ENCODE measurements at regions not wholly inside any gene's neighbourhood (a gene's known extent, or its start where the extent isn't known, plus 50 kb on each side); places are given as distances from the start of the nearest gene placed in this dataset.

- dilution Hi-C loops (cut with MboI; ENCODE audit: extremely low pct_ligation_motif_present, low sequenced_read_pairs) (no loop called here), intact Hi-C loops (cut with micrococcal nuclease) (no loop called here)
- no peak overlapping the region for H3K4me2 ChIP-seq (ENCODE audit: insufficient read depth, low read length)
- no peaks in the 10 kb centered on the region for H3K36me3 ChIP-seq (ENCODE audit: control insufficient read depth in 2 of 2, extremely low read depth in 1 of 2, insufficient read depth in 2 of 2, low read length in 2 of 2)
- no peak overlapping the region for H3K4me3 ChIP-seq (replicated peaks in 1 of 3; ENCODE audit: insufficient read depth in 1 of 3, low read depth in 1 of 3, low read length in 3 of 3)
- no peak overlapping the region for H3K9ac ChIP-seq (replicated peaks; ENCODE audit: extremely low read depth, insufficient read depth, low read length)
- no peak for FAIRE-seq
- ChIA-PET CTCF (no interaction called here), POLR2A (no interaction called here)
- H2AFZ ChIP-seq (ENCODE audit: low read depth, low read length), result no peak overlapping the region
- H3K9me1 ChIP-seq (replicated peaks; ENCODE audit: control insufficient read depth, extremely low read depth, insufficient read depth, low read length), result no peaks in the 10 kb centered on the region
- H3K27ac ChIP-seq (ENCODE audit: insufficient read depth, low read depth, low read length), result no peak overlapping the region
- DNase-seq (ENCODE audit: low read depth, low spot score), result no peak
- no peaks in the 10 kb centered on the region for H3K79me2 ChIP-seq (ENCODE audit: control insufficient read depth, insufficient read depth, low read length)
- no TSS peak for BruUV-seq (replicated peaks)
- TF ChIP-seq POLR2A (IDR thresholded peaks at IDR 0.05; ENCODE audit: low read depth, low read length), result no peak
- no peak for TF ChIP-seq FOS (IDR thresholded peaks at IDR 0.05; ENCODE audit: borderline replicate concordance, insufficient read depth, low read length)
- no peak for TF ChIP-seq MYC (IDR thresholded peaks at IDR 0.05; ENCODE audit: low read depth, low read length)
- TF ChIP-seq CTCF (IDR thresholded peaks at IDR 0.05; ENCODE audit: extremely low read depth in 1 of 2, insufficient read depth in 1 of 2, low read depth in 1 of 2, low read length in 2 of 2), result no peak
- TF ChIP-seq POLR2AphosphoS5 (IDR thresholded peaks at IDR 0.05; ENCODE audit: insufficient read depth, low read depth, low read length), result no peak
- TF ChIP-seq MAX (IDR thresholded peaks at IDR 0.05; ENCODE audit: insufficient read depth, insufficient read length), result no peak
- TF ChIP-seq EZH2 (IDR thresholded peaks at IDR 0.05; ENCODE audit: borderline replicate concordance, low read depth, low read length, severe bottlenecking), result no peak
- TF ChIP-seq GATA2 (IDR thresholded peaks at IDR 0.05; ENCODE audit: insufficient read depth, insufficient read length, low read depth, low read length), result no peak
- no peaks in the 10 kb centered on the region for H3K9me3 ChIP-seq (replicated peaks; ENCODE audit: control insufficient read depth, insufficient read depth, low read length)
- H3K4me1 ChIP-seq (ENCODE audit: control insufficient read depth, extremely low read depth, insufficient read depth, low read length), result no peaks in the 10 kb centered on the region
- no peaks in the 10 kb centered on the region for H3K27me3 ChIP-seq (ENCODE audit: control insufficient read depth in 2 of 2, insufficient read depth in 2 of 2, low read length in 2 of 2)
- H4K20me1 ChIP-seq (replicated peaks; ENCODE audit: control insufficient read depth, extremely low read depth, insufficient read depth, low read length), result no peaks in the 10 kb centered on the region
These were observed 208.8 kb downstream of the MRPS30 start for GRCh38 chr5:45017568-45017967.
